DND-41 (cell line): ENCODE measurements at regions not wholly inside any gene's neighbourhood (a gene's known extent, or its start where the extent isn't known, plus 50 kb on each side); places are given as distances from the start of the nearest gene placed in this dataset.

ENCODE experiments used
- EZH2 ChIP-seq: IDR thresholded peaks from 3 replicates; pipeline ENCODE4 v1.6.1; 2012; ENCODE audit warnings: borderline replicate concordance, low read depth, mild to moderate bottlenecking, moderate library complexity, low read length, inconsistent platforms; ENCODE audit not compliant: severe bottlenecking
- TF ChIP-seq, protein P1 (sequence below): IDR thresholded peaks from 2 replicates; pipeline ENCODE4 v1.5.1; 2012; ENCODE audit warnings: borderline replicate concordance, low read length, moderate library complexity, mild to moderate bottlenecking; ENCODE audit not compliant: poor library complexity, severe bottlenecking; ENCODE audit errors: extremely low read depth

DNA sequence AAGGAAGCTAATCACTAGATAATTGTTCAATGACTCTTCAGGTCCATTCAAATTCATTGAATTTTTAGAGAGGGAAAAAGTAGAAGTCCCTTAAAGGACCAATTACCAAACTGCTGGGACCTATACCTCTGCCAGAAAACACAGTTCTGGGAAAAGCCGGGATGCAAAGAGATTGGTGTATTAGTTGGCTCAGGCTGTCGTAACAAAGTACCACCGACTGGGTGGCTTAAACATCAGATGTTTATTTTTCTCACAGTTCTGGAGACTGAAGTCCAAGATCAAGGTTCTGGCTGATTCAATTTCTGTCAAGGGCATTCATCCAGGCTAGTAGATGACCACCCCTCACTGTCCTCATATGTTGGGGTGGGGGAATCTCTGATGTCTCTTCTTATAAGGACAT, 177.1 kb upstream of the FSTL4 start:
- TF ChIP-seq, protein P1, sequence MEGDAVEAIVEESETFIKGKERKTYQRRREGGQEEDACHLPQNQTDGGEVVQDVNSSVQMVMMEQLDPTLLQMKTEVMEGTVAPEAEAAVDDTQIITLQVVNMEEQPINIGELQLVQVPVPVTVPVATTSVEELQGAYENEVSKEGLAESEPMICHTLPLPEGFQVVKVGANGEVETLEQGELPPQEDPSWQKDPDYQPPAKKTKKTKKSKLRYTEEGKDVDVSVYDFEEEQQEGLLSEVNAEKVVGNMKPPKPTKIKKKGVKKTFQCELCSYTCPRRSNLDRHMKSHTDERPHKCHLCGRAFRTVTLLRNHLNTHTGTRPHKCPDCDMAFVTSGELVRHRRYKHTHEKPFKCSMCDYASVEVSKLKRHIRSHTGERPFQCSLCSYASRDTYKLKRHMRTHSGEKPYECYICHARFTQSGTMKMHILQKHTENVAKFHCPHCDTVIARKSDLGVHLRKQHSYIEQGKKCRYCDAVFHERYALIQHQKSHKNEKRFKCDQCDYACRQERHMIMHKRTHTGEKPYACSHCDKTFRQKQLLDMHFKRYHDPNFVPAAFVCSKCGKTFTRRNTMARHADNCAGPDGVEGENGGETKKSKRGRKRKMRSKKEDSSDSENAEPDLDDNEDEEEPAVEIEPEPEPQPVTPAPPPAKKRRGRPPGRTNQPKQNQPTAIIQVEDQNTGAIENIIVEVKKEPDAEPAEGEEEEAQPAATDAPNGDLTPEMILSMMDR = no peak
- TF ChIP-seq EZH2 = no peak
